Hippocampal formation (tissue), 2 donors: ENCODE measurements at regions not wholly inside any gene's neighbourhood (a gene's known extent, or its start where the extent isn't known, plus 50 kb on each side); places are given as distances from the start of the nearest gene placed in this dataset.
"Not testable (repeated sequence)": the region's sequence is repeated elsewhere in the genome, so short reads cannot be mapped to it uniquely, and the experiment has no call there.

Experiments used
- DNase-seq, 2 donors: peaks; one replicate each; lab custom pipeline; 2025; lab: John Stamatoyannopoulos, UW

- DNase-seq: no peak
Measured at GRCh38 chr1:194073833-194074232, 887.4 kb upstream of the B3GALT2 start.

- no peak for DNase-seq
Measured at GRCh38 chr1:194071205-194071604, 884.8 kb upstream of the B3GALT2 start.

- no peak for DNase-seq
Measured at GRCh38 chr1:194069831-194070218, 883.4 kb upstream of the B3GALT2 start.

DNA sequence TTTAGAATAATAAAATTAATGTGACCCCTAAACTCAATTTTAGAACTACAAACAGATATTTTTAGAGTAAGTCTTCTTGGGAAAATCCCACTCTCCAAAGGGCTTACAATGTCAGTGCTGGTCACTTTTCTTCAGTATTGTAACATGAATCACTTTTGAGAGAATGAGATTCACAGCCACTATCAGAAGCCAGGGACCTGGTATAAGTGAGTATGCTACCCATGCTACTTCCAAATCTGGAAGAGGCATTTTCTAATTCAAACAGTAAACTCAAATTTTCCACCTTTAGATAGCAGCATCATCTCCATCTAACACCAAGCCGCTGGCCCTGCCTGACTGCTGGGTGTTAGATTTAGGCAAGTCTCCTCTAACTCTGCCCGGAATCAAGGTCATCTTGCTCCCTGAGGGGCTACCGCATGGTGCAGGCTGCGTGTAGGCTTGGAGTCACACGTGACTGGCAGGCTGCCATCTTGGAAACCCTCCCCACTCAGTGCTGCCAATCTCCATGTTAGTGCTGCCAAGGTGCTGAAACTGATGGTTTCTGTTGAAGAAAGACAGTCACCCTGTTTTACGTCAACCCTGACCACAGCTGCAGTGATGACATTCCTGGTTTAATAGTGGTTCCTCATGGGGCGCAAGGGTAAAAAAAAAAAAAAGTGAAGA lies 882.9 kb upstream of the B3GALT2 start:
- no peak for DNase-seq

DNA sequence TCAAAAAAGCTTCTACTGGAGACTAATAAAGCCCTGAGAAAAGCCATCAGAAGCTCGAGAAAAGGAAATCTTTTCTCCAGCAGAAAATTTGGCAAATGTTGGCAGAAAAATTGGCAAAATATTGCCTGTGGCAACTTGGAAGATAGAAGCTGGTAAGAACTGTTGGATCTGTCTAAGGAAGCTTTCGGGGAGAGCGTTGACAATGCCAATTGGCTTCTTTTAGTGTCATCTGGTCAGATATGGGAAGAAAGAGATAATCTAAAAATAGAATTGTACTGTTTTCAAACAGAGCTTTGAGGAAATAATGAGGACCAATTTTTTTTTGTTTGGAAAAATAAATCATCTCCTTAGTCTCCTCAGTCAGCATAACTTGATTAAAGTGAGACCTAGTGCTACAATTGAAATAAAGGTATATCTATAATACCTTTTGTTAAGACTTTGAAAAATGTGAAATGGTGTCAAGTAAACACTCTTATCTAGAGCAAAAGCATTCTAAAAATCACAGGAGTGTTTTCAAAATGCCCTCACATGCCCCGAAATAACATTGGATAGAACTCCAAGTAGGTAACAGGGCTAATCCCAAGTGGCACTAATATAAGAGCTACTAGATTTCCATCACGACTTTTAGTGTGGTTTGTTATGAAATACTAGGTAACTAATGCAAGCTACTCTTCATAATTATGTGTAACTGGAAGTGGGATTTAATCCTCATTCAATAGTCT lies 882.2 kb upstream of the B3GALT2 start:
- no peak for DNase-seq

DNA sequence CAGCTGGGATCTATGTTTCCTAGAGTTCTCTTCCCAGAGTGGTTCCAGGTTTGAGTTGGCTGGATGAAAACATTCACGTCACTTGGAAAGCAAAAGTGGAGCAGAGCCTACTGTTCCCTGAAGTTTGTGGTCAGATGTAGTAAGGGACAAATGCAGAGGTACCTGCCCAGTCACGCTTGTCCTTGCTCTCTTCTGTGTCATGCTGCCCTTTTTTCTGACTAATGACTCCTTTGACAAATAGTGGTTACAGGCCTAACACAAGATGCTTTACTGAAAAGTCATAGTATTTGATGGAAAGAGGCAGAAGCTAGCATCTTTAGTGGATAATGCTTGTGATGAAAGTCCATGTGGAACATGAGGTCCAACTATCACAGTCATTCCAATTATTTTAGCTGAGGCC lies 881.4 kb upstream of the B3GALT2 start:
- no peak for DNase-seq

- DNase-seq: no peak
Measured at GRCh38 chr1:194062962-194063361, 876.5 kb upstream of the B3GALT2 start.

DNA sequence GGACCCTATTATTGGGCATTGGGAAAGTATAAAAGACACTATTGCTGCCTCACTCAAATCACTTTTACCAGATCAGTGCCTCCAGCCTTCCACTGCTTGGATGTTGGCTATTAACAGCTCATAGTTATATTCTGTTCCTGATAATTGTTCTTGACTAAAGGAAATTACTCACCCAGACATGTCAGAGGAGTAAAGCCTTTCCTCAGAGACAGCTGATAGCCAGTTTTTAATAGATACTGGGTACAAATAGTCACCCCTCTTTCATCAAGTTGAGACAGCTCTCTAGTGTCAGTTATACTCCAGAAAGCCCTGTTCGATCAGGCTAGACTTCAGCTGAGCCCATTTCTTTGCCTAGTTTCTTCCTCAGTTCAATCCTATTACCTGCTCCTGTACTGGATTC lies 876.1 kb upstream of the B3GALT2 start:
- DNase-seq: no peak

DNA sequence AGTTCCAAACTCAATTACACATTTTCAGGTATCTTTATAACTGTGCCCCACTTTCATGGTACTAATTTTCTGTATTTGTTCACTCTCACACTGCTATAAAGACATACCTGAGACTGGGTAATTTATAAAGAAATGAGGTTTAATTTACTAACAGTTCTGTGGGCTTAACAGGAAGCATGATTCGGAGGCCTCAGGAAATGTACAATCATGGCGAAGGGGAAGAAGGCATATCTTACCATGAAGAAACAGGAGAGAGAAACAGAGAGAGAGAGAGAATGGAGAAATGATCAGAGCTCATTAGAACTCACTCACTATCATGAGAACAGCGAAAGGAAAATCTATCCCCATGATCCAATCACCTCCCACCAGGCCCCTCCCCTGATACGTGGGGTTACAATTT lies 874.1 kb upstream of the B3GALT2 start:
- DNase-seq: no peak

GRCh38 chr1:194058268-194058667 lies 871.9 kb upstream of the B3GALT2 start:
- DNase-seq: not testable (repeated sequence)

DNA sequence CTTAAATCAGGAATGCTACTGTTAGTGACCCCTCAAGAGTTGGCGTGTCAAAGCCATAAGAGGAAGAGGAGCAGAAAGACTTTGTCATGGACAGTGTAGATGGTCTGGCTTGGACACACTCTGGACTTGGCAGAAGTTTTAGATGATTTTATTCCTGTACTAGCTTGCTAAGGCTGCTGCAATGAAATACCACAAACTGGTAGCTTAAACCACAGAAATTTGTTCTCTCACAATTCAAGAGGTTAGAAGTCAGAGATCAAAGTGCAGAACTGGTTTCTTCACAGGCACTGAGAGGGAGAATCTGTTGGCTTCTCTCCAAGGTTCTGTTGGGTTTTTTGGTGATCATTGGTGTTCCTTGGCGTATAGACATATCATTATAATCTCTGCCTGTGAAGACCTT lies 869.8 kb upstream of the B3GALT2 start:
- DNase-seq: no peak

DNA sequence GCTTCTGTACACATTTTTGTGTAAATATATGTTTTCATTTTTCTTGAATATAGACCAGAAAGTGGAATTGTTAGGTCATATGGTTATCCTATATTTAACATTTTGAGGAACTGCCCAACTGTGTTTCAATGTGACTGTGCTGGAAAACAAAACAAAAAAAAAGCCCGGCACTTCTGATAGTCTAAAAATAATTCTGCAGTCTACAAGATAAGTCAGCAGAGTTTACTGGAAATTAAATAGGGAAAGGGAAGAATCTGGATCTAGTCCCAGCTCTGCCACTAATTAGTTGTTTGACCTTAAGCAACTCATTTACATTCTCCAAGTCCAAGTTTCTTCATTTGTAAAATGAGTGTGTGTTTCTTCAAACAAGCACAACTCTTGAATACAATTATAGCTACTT lies 869.1 kb upstream of the B3GALT2 start:
- DNase-seq: peak in 1 of 2 donors; percentile 35

GRCh38 chr1:194052514-194053338 lies 866.3 kb upstream of the B3GALT2 start:
- DNase-seq: no peak

- DNase-seq: no peak
Measured at GRCh38 chr1:194047921-194048320, 861.5 kb upstream of the B3GALT2 start.

GRCh38 chr1:194047206-194047605 lies 860.8 kb upstream of the B3GALT2 start:
- no peak for DNase-seq

DNA sequence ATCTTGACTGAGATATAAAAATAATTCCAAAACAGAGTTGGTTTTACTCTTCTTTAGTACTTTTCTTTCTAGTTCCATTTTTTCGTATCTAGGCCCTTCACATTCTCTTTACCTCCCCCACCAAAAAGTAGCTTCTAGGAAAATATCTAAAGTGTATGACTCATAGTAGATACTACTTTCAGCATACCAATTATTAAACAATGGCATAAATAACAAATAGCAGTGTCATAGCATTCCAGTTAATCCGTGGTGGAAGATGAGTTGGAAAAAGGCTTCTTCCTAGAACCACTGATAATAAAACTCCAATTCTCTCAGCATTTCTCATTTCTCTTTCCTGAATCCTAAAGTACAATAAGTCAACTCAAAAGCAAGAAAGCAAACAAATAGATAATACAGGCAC lies 859.0 kb upstream of the B3GALT2 start:
- DNase-seq: no peak

DNA sequence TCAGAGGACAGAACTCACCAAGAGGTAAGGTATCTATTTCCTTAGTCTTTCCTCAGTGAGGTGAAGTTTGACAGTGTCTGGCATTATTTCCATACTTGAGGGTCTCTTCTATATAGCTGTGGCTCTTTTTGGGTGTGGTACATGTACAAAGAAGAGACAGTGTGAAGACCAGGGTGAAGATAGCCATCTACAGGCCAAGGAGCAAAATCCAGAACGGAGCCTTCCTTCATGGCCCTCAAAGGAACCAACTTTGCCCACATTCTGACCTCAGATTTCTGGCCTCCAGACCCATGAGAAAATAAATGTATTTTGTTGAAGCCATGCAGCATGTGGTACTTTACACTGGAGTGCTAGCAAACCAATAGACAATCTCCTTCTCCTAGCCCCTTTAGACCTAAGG lies 858.5 kb upstream of the B3GALT2 start:
- no peak for DNase-seq

GRCh38 chr1:194043984-194044755 lies 857.8 kb upstream of the B3GALT2 start:
- no peak for DNase-seq

GRCh38 chr1:194042736-194043135 lies 856.3 kb upstream of the B3GALT2 start:
- no peak for DNase-seq

DNA sequence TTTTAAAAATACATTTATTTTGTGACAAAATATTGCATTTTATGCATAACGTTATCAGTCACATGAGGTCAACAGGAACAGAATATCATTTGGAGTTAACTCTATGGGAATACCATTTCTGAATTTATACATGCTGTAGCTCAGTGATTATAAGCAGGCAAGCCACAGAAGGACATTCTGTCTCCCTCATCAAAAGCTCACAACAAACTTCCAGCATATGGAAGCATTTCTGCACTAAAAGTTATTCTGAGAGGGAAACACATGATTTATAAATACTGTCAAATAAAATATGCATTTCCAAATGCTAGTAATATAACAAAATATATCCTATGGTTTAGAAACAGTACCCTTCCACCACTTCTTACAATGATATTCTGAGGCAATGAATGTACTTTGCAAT lies 854.1 kb upstream of the B3GALT2 start:
- no peak for DNase-seq

DNA sequence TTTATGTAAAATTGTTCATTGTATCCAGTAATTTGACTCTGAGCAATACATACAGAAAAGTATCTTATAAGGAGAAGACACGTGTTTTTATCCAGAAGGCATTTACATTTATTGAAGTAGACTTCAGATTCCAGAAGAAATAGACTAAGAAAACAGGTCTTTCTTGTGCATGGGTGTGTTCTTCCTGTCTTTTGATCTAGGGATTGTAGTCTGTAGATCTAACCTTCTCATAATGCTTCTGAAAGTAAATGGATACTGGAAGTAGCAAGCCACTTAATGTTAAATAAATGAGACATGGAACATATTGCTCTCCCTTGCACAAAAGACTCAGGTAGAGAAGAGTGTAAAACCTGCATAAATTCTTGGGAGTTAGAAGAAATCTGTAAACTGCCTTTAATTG lies 853.2 kb upstream of the B3GALT2 start:
- no peak for DNase-seq

GRCh38 chr1:194033646-194034045 lies 847.2 kb upstream of the B3GALT2 start:
- no peak for DNase-seq
